GM23338 (cell line): ENCODE measurements at regions not wholly inside any gene's neighbourhood (a gene's known extent, or its start where the extent isn't known, plus 50 kb on each side); places are given as distances from the start of the nearest gene placed in this dataset.

Experiments
- ATAC-seq: fragments of 200-7000 bp; cut with Tn5 transposase; 3 replicates; pipeline ENCODE4 v1.9.1; 2020
- DNase-seq: peaks from one replicate; pipeline ENCODE4 v3.0.0-alpha.2; 2015; ENCODE audit warnings: low spot score
- H2AFZ ChIP-seq: fragments of 200-600 bp; sonication (generic); 2 replicates; pipeline ENCODE4 v1.8.0; 2016; ENCODE audit warnings: antibody characterized with exemption, mild to moderate bottlenecking, moderate library complexity
- H3F3A ChIP-seq: fragments of 200-600 bp; sonication (generic); replicated peaks from 2 replicates; pipeline ENCODE4 v1.8.0; 2017; ENCODE audit warnings: antibody characterized with exemption, mixed run types, low read depth
- H3K27ac ChIP-seq: fragments of 200-600 bp; sonication (generic); 2 replicates; pipeline ENCODE4 v1.6.1; 2016; ENCODE audit warnings: low read depth
- H3K27me3 ChIP-seq: fragments of 200-600 bp; sonication (generic); 2 replicates; pipeline ENCODE4 v1.8.0; 2016; ENCODE audit warnings: mild to moderate bottlenecking, mixed run types, moderate library complexity; ENCODE audit not compliant: insufficient read depth
- H3K36me3 ChIP-seq: fragments of 200-600 bp; sonication (generic); 2 replicates; pipeline ENCODE4 v1.8.0; 2016; ENCODE audit warnings: mild to moderate bottlenecking; ENCODE audit not compliant: insufficient read depth
- H3K4me1 ChIP-seq: fragments of 200-600 bp; sonication (generic); 2 replicates; pipeline ENCODE4 v1.8.0; 2016; ENCODE audit warnings: mild to moderate bottlenecking, moderate library complexity; ENCODE audit not compliant: insufficient read depth
- H3K4me2 ChIP-seq: fragments of 200-600 bp; sonication (generic); 2 replicates; pipeline ENCODE4 v1.7.1; 2017; ENCODE audit warnings: mixed run types
- H3K4me3 ChIP-seq: fragments of 200-600 bp; sonication (generic); 2 replicates; pipeline ENCODE4 v1.6.1; 2016; ENCODE audit warnings: mixed run types
- H3K79me2 ChIP-seq: fragments of 200-600 bp; sonication (generic); replicated peaks from 2 replicates; pipeline ENCODE4 v1.8.0; 2017; ENCODE audit warnings: mild to moderate bottlenecking; ENCODE audit not compliant: insufficient read depth
- H3K9me2 ChIP-seq: fragments of 200-600 bp; sonication (generic); 2 replicates; pipeline ENCODE4 v1.8.0; 2017; ENCODE audit not compliant: insufficient read depth
- H4K20me1 ChIP-seq: fragments of 200-600 bp; sonication (generic); replicated peaks from 2 replicates; pipeline ENCODE4 v1.8.0; 2017; ENCODE audit warnings: mild to moderate bottlenecking; ENCODE audit not compliant: insufficient read depth
- H3K27ac Mint-ChIP-seq: 2 replicates; pipeline ENCODE4 v1.8.0; 2020; ENCODE audit warnings: inconsistent platforms, mild to moderate bottlenecking, moderate library complexity, mixed read lengths
- H3K27me3 Mint-ChIP-seq: 3 replicates; pipeline ENCODE4 v1.8.0; 2022; ENCODE audit warnings: low read depth, mild to moderate bottlenecking, moderate library complexity, mixed read lengths, inconsistent platforms; ENCODE audit not compliant: insufficient read depth, poor library complexity
- H3K36me3 Mint-ChIP-seq: 3 replicates; pipeline ENCODE4 v1.8.0; 2021; ENCODE audit warnings: low read depth, mild to moderate bottlenecking, inconsistent platforms, moderate library complexity, mixed read lengths
- H3K4me1 Mint-ChIP-seq: 3 replicates; pipeline ENCODE4 v1.8.0; 2020; ENCODE audit warnings: mild to moderate bottlenecking, inconsistent platforms, mixed read lengths
- H3K4me3 Mint-ChIP-seq: 3 replicates; pipeline ENCODE4 v1.8.0; 2021; ENCODE audit warnings: moderate library complexity, mild to moderate bottlenecking, inconsistent platforms, mixed read lengths
- H3K9me3 Mint-ChIP-seq: 3 replicates; pipeline ENCODE4 v1.8.0; 2020; ENCODE audit warnings: moderate library complexity, mild to moderate bottlenecking, inconsistent platforms, mixed read lengths
- CREB1 ChIP-seq: fragments of 250-450 bp; sonication (Bioruptor Pico); IDR thresholded peaks from 2 replicates; pipeline ENCODE4 v1.5.0; 2020; ENCODE audit warnings: low read depth, mild to moderate bottlenecking, moderate library complexity
- EZH2 ChIP-seq: fragments of 200-600 bp; sonication (generic); IDR thresholded peaks from one replicate; pipeline ENCODE4 v1.8.0; 2017; ENCODE audit warnings: antibody characterized with exemption, mild to moderate bottlenecking, low read depth; ENCODE audit not compliant: unreplicated experiment
- EZH2phosphoT487 ChIP-seq: fragments of 200-600 bp; sonication (generic); IDR thresholded peaks from one replicate; pipeline ENCODE4 v1.8.1; 2018; ENCODE audit warnings: antibody characterized with exemption; ENCODE audit not compliant: unreplicated experiment
- JUNB ChIP-seq: IDR thresholded peaks from one replicate; pipeline ENCODE4 v1.6.1; 2016; ENCODE audit warnings: antibody characterized with exemption; ENCODE audit not compliant: unreplicated experiment
- NANOG ChIP-seq: IDR thresholded peaks from 2 replicates; pipeline ENCODE4 v1.6.1; 2016; ENCODE audit warnings: antibody characterized with exemption, borderline replicate concordance
- POLR2AphosphoS5 ChIP-seq: IDR thresholded peaks from 2 replicates; pipeline ENCODE4 v1.6.1; 2016; ENCODE audit warnings: antibody characterized with exemption, low read depth
- STAT1 ChIP-seq: IDR thresholded peaks from one replicate; pipeline ENCODE4 v1.6.1; 2016; ENCODE audit warnings: antibody characterized with exemption; ENCODE audit not compliant: unreplicated experiment
- ZNF114 ChIP-seq: fragments of 250-450 bp; sonication (Bioruptor Pico); IDR thresholded peaks from 2 replicates; pipeline ENCODE4 v1.5.0; 2020; ENCODE audit warnings: mild to moderate bottlenecking, moderate library complexity
- ZNF331 ChIP-seq: fragments of 250-450 bp; sonication (Bioruptor Pico); IDR thresholded peaks from 2 replicates; pipeline ENCODE4 v1.5.0; 2020; ENCODE audit warnings: low read depth, mild to moderate bottlenecking, moderate library complexity
- TF ChIP-seq, protein P1 (sequence below): IDR thresholded peaks from one replicate; pipeline ENCODE4 v1.6.1; 2018; ENCODE audit warnings: antibody characterized with exemption; ENCODE audit not compliant: unreplicated experiment
- TF ChIP-seq, protein P2 (sequence below): fragments of 250-450 bp; sonication (Bioruptor Pico); IDR thresholded peaks from 2 replicates; pipeline ENCODE4 v1.5.0; 2020; ENCODE audit warnings: mild to moderate bottlenecking, moderate library complexity
- TF ChIP-seq, protein P3 (sequence below), 2 experiments: fragments of 200-600 bp in 1 of 2; sonication (generic) in 1 of 2; conservative IDR thresholded peaks; 2 replicates each; pipeline versions ENCODE4 v1.5.1 to v1.6.1; 2016 to 2017; ENCODE audit warnings: antibody characterized with exemption in 2 of 2, low read depth in 2 of 2, mild to moderate bottlenecking in 2 of 2, moderate library complexity in 1 of 2
- TF ChIP-seq, protein P4 (sequence below): IDR thresholded peaks from 2 replicates; pipeline ENCODE4 v1.6.1; 2016; ENCODE audit warnings: antibody characterized with exemption

DNA sequence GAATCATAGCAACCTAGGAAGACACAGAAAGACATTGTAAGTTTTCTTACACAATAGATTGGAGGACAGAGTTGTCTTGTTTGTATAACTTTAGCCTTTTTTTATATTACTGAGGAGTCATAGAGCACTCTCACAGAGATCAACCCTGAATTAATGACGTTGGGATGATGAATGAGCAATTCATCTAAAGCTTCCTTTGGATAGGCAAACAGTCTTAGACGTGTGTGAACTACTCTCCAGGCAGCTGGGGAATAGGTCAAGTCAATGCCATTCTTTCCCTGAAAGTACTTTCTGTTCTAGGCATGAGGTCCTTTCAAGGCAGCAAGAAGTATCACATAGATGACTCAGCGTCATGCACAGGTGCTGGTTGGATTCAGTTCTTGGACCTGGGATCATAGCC, 369.1 kb upstream of the NOVA1 start:
- H3K27ac ChIP-seq, result no peak overlapping the region
- H3K4me3 ChIP-seq, result no peak overlapping the region
- no peaks in the 10 kb centered on the region; the same call in 2 of the 3 replicates for H3K9me3 Mint-ChIP-seq
- H3K4me1 Mint-ChIP-seq, result peaks cover 17% of the 10 kb centered on the region
- H3F3A ChIP-seq, result no peaks in the 10 kb centered on the region
- no peak overlapping the region for H2AFZ ChIP-seq
- DNase-seq, result peak; percentile 23
- 0 out of 2 replicates have a peak, but pooled peaks cover 5% of the 10 kb centered on the region for H3K4me1 ChIP-seq
- TF ChIP-seq EZH2 (no peak), JUNB (no peak), POLR2AphosphoS5 (no peak), EZH2phosphoT487 (no peak), ZNF114 (CRISPR knock-in tag) (no peak), ZNF331 (CRISPR knock-in tag) (no peak), NANOG (no peak), STAT1 (no peak), CREB1 (CRISPR knock-in tag) (no peak)
- TF ChIP-seq, protein P1, sequence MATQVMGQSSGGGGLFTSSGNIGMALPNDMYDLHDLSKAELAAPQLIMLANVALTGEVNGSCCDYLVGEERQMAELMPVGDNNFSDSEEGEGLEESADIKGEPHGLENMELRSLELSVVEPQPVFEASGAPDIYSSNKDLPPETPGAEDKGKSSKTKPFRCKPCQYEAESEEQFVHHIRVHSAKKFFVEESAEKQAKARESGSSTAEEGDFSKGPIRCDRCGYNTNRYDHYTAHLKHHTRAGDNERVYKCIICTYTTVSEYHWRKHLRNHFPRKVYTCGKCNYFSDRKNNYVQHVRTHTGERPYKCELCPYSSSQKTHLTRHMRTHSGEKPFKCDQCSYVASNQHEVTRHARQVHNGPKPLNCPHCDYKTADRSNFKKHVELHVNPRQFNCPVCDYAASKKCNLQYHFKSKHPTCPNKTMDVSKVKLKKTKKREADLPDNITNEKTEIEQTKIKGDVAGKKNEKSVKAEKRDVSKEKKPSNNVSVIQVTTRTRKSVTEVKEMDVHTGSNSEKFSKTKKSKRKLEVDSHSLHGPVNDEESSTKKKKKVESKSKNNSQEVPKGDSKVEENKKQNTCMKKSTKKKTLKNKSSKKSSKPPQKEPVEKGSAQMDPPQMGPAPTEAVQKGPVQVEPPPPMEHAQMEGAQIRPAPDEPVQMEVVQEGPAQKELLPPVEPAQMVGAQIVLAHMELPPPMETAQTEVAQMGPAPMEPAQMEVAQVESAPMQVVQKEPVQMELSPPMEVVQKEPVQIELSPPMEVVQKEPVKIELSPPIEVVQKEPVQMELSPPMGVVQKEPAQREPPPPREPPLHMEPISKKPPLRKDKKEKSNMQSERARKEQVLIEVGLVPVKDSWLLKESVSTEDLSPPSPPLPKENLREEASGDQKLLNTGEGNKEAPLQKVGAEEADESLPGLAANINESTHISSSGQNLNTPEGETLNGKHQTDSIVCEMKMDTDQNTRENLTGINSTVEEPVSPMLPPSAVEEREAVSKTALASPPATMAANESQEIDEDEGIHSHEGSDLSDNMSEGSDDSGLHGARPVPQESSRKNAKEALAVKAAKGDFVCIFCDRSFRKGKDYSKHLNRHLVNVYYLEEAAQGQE, result no peak
- TF ChIP-seq, protein P2, sequence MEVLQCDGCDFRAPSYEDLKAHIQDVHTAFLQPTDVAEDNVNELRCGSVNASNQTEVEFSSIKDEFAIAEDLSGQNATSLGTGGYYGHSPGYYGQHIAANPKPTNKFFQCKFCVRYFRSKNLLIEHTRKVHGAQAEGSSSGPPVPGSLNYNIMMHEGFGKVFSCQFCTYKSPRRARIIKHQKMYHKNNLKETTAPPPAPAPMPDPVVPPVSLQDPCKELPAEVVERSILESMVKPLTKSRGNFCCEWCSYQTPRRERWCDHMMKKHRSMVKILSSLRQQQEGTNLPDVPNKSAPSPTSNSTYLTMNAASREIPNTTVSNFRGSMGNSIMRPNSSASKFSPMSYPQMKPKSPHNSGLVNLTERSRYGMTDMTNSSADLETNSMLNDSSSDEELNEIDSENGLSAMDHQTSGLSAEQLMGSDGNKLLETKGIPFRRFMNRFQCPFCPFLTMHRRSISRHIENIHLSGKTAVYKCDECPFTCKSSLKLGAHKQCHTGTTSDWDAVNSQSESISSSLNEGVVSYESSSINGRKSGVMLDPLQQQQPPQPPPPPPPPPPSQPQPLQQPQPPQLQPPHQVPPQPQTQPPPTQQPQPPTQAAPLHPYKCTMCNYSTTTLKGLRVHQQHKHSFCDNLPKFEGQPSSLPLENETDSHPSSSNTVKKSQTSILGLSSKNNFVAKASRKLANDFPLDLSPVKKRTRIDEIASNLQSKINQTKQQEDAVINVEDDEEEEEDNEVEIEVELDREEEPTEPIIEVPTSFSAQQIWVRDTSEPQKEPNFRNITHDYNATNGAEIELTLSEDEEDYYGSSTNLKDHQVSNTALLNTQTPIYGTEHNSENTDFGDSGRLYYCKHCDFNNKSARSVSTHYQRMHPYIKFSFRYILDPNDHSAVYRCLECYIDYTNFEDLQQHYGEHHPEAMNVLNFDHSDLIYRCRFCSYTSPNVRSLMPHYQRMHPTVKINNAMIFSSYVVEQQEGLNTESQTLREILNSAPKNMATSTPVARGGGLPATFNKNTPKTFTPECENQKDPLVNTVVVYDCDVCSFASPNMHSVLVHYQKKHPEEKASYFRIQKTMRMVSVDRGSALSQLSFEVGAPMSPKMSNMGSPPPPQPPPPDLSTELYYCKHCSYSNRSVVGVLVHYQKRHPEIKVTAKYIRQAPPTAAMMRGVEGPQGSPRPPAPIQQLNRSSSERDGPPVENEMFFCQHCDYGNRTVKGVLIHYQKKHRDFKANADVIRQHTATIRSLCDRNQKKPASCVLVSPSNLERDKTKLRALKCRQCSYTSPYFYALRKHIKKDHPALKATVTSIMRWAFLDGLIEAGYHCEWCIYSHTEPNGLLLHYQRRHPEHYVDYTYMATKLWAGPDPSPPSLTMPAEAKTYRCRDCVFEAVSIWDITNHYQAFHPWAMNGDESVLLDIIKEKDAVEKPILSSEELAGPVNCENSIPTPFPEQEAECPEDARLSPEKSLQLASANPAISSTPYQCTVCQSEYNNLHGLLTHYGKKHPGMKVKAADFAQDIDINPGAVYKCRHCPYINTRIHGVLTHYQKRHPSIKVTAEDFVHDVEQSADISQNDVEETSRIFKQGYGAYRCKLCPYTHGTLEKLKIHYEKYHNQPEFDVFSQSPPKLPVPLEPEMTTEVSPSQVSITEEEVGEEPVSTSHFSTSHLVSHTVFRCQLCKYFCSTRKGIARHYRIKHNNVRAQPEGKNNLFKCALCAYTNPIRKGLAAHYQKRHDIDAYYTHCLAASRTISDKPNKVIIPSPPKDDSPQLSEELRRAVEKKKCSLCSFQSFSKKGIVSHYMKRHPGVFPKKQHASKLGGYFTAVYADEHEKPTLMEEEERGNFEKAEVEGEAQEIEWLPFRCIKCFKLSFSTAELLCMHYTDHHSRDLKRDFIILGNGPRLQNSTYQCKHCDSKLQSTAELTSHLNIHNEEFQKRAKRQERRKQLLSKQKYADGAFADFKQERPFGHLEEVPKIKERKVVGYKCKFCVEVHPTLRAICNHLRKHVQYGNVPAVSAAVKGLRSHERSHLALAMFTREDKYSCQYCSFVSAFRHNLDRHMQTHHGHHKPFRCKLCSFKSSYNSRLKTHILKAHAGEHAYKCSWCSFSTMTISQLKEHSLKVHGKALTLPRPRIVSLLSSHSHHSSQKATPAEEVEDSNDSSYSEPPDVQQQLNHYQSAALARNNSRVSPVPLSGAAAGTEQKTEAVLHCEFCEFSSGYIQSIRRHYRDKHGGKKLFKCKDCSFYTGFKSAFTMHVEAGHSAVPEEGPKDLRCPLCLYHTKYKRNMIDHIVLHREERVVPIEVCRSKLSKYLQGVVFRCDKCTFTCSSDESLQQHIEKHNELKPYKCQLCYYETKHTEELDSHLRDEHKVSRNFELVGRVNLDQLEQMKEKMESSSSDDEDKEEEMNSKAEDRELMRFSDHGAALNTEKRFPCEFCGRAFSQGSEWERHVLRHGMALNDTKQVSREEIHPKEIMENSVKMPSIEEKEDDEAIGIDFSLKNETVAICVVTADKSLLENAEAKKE (CRISPR knock-in tag), result no peak
- TF ChIP-seq, protein P3, sequence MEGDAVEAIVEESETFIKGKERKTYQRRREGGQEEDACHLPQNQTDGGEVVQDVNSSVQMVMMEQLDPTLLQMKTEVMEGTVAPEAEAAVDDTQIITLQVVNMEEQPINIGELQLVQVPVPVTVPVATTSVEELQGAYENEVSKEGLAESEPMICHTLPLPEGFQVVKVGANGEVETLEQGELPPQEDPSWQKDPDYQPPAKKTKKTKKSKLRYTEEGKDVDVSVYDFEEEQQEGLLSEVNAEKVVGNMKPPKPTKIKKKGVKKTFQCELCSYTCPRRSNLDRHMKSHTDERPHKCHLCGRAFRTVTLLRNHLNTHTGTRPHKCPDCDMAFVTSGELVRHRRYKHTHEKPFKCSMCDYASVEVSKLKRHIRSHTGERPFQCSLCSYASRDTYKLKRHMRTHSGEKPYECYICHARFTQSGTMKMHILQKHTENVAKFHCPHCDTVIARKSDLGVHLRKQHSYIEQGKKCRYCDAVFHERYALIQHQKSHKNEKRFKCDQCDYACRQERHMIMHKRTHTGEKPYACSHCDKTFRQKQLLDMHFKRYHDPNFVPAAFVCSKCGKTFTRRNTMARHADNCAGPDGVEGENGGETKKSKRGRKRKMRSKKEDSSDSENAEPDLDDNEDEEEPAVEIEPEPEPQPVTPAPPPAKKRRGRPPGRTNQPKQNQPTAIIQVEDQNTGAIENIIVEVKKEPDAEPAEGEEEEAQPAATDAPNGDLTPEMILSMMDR (conservative IDR thresholded peaks at IDR 0.05; ENCODE audit: low read depth in 2 of 2), result no peak
- TF ChIP-seq, protein P4, sequence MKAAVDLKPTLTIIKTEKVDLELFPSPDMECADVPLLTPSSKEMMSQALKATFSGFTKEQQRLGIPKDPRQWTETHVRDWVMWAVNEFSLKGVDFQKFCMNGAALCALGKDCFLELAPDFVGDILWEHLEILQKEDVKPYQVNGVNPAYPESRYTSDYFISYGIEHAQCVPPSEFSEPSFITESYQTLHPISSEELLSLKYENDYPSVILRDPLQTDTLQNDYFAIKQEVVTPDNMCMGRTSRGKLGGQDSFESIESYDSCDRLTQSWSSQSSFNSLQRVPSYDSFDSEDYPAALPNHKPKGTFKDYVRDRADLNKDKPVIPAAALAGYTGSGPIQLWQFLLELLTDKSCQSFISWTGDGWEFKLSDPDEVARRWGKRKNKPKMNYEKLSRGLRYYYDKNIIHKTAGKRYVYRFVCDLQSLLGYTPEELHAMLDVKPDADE, result no peak
- H3K27me3 ChIP-seq, result no peaks in the 10 kb centered on the region
- H3K27ac Mint-ChIP-seq, result peak overlapping the region; percentile 44; the same call in 1 of the 2 replicates
- no peaks in the 10 kb centered on the region for H3K36me3 Mint-ChIP-seq
- H3K36me3 ChIP-seq, result no peaks in the 10 kb centered on the region
- H3K9me2 ChIP-seq, result no peaks in the 10 kb centered on the region
- H3K27me3 Mint-ChIP-seq, result no peaks in the 10 kb centered on the region
- no peaks in the 10 kb centered on the region for H3K79me2 ChIP-seq
- no peak overlapping the region for H3K4me2 ChIP-seq
- no peaks in the 10 kb centered on the region for H4K20me1 ChIP-seq
- ATAC-seq, result peak; percentile 21; the same call in 1 of the 3 replicates
- H3K4me3 Mint-ChIP-seq, result no peak overlapping the region
